NCI-H526 treated with DMSO at 0.1 percent for 48 hours (cell line): ENCODE measurements at regions not wholly inside any gene's neighbourhood (a gene's known extent, or its start where the extent isn't known, plus 50 kb on each side); places are given as distances from the start of the nearest gene placed in this dataset.
A peak's percentile ranks its signal among the peaks of the same experiment; 100 is the strongest.

Experiments used
- DNase-seq: peaks from one replicate; lab custom pipeline; 2025; lab: John Stamatoyannopoulos, UW

DNA sequence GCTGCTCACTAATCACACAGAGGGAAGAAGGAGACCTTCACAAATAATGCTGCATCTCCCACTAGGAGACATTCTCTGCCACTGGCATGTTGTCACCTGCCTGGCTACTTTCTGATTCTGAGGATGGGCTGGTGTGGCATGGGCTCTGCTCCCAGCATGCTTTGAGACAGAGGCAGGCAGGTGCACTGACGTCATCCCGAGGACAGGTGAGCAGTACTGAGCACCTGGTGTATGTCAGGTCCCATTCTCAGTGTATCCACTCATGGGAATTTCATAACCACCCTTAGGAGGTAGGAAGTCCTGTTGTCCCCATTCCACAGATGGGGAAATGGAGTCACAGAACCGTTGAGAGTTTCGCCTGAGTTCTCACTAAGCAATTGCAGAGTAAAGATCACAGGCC is 597.9 kb downstream of the VRK1 start:
- DNase-seq, result no peak

DNA sequence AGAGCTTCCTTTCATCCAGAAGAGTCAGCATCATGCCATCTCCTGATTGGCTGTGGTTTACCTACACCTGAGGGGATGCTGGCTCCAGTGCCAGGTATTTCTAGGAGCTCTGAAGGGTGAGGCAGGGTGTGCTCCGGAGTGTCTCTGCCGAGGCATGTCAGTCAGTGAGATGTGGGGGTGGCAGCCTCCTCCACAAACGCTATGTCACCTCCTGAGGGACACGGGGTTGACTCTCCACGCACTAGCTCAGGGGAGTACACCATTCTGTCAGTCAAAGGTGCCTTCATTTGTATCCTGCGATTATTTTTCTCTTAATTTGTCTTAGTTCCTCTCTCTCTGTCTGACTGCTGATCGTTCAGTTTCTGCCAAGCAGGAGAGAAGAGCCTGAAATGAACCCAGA is 604.5 kb downstream of the VRK1 start:
- DNase-seq, result no peak

DNA sequence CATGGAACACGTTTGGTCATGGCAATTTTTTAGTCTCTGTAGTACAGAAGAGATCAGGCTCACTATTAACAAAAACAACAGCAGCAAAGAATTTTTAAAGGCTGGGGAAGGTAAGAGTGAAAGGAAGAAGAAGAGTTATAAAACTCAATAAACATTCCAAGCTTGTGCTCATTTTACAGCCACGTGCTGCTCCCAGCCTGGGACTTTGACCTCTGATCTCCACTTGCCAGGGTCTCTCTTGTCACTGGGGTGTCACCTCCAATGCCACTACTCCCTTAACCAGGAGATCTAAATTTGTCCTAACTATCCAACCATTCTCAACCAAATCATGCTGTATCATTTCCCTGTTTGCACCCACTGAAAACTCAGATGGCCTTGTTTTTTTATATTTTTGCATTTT is 605.1 kb downstream of the VRK1 start:
- DNase-seq, result no peak

DNA sequence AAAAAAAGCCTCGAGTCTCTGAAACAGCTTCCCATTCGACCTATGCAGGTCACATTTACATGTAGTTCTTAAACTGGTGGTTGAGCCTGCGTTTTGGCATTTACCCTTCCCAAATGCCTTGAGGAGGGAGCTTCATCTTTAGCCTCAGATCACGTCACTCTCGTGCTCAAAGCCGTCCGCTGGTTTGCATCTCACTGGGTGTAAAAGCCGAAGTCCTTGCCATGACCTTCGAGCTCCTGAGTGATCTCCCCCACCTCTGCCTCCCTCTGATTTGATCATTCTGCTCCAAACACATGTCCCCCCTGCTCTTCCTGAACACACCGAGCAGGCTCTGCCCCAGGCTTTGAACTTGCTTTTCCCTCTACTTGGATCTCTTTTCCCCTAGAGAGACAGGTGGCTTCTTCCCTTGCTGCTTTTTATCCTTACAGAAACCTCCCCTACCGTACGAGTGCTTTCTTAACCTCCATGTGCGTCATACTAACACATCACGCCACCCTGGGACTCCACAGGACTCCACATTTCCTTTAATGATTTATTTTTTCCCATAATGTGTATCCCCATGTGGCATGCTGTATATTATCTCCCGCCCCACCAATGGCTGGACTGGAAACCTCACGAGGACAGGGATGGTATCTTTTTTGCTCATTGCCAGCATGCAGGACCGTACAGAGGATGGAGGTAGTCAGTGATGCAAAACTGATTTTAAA is 610.7 kb downstream of the VRK1 start:
- no peak for DNase-seq

DNA sequence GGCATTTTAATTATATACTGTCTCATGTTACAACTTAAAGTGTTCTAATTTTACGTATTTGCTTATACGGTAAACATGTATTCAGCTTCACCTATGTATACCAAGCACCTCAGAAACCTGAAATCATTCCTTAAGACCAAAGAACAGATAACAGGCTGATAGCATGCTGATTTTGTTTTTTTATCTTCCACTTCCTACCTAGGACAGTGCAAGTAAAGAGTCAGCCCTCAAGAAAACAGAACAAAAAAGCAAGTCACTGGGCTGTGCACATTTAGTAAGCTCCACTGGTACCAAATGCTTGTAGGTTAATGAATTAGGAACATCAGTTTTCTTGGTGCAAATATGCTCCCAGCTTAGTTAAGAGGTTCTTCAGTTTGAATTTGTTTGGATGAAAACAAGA is 611.3 kb downstream of the VRK1 start:
- no peak for DNase-seq

DNA sequence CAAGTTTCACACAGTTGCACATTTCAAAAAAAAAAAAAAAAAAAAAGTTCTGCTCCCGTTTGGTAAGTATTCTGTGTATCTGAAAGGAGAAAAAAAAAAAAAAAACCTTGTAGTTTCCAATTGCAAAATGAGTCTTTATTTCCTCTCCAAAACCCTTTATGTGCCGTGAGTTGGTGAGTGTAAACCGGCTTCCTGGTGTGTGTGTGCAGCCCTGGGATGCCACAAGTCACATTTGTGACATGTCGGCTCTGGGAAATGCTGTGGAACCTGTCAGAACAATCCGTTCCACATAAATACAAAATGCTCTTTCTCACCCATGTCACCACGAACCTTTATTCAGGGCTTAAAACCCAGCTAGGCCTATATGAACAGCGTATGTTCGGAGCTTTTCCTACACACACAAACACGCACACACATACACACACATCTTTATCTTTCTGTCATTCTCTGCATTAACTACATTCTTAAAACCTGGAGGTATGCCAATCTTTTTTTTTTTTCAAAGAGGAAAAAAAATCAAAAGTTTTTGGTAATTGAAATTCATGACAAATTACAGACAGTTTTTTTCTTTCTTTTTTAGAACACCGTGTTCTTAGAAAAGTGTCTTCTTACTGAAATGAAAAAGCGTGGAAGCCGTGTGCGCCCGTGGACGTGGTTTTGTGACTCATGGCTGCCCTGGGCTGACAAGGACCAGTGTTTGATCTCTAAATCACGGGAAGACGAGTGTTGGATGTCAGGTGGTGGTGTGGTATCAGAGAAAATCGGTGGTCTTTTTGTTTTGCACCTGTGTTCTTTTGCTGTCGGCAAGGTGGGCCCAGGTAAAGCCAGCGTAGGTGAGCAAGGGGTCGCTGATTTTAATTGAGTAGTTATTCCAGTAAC is 612.0 kb downstream of the VRK1 start:
- peak; percentile 7 for DNase-seq

DNA sequence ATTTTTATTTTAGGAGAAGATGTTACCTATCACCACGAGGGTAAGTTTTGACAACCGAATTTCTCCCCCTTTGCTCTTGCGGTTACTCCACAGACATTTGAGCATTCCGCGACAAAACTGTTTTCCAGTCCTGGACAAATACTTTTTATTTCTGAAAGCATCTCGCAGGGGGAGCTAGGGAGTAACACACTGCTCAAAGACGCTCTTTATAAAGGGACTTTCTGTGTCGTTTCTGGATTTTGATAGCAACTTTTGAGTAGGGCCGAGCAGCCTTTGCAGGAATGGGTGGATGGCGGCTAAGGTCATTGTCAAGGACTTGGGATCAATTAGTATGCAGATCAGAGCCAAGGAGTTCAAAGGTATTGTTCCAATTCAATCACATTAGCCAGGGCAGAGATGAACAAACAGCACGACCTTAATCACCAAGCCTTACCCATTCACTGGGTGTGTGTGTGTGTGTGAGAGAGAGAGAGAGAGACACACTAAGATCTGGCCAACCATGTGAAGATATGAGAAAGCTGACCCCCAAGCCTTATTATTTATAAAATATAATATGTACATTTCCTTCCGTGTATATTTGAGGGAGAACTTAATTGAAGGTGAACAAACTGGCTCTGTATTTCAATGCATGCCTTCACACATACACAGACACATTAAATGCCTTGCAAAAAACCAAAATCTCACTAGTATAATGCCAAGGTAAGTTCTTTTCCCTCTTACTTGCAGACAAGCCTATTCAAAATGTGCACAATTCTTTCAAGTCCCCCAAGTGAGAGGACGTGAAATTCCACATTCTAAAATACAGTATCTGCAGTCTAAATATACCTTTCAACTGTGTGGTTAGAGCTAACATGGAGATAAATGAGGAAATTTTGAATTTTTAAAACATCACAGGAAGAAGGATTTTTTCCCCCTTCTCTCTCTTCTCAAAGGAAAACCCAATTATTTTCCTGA is 613.8 kb downstream of the VRK1 start:
- peak; percentile 69 for DNase-seq

DNA sequence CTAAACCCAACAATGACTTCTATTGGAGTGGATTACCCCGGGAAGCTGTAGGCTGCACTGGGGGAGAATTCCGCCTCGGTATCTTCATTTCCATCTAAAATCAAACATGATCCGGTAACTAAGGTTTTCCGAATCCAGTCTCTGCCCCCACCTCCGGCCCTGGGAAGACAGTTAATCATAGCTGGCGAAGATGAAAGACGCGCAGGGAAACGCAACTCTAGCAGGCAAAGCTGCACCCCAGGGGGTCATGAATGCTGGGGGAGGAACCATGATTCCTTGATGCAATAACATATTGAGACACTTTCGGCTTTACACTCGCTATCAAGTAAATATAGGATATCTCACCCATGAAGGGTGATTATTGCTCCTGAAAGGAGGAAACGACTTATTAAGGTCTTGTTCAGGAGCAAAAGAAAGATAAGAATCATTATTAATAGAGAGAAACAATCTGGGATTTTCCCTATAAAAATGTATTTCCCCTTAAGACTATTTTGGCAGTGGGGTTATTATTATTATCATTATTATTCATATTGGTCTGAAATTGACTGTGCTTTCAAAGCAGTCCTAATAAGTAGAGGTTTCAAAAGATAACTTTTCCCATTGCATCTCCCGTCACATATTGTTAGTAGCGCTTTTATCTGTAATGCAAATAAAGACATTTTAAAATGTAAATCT is 614.9 kb downstream of the VRK1 start:
- peak; percentile 62 for DNase-seq

DNA sequence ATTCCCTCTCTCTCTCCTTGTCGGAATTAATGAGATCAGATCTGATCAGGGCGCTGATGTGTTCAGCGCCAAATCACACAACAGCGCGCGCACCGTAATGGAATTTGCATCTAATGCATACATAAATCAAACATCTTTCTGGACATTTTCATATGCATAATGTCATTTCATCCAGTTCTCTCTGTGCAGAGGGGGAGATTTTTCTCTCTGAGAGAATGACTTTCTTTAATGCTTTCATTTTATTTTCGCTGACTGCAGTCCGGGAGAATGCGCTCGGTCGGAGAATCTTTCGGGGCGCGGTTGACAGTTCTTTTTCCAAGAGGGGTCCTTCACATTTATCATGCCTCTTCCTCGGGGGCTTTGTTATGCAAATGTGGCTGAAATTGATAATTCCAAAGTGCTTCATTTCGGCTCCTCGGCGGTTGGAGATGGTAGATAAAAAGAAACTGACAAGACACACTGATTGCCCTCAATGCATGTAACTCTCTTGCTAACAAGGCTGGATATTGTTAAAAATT is 615.9 kb downstream of the VRK1 start:
- DNase-seq, result peak; percentile 96

DNA sequence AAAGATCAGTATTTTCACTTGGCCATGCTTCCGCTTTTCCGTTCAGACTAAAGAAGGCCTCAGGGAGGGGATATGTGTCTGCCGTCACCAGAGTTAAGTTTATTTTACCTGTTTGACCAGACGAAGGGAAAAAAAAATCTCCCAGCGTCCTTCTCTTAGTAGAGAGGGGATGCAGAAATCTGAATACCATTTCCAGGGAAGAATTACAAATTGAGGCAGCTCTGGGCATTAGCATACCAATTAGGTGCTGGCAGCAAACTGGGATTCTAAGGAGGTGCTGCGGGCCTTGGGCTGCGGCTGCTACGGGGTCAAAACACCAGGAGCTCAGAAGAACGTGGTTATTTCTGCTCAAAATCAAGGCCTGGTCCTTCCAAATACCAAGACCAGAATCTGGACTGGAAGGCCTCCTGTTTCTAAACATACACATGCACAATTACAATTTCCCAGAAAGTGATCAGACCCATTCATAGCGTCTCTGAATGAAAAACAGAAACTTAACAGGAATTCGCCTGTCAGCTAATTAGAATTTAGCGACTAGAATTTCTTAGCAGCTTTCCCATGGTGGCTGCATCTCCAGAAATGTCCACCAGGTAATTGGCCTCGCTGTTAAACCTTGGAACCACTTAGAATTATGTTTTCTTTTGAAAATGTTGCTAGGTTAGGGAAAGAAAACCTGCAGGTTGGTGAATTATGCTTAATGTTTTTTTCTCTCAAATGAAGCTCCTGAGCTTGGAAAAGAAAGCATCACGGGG is 617.0 kb downstream of the VRK1 start:
- peak; percentile 70 for DNase-seq

DNA sequence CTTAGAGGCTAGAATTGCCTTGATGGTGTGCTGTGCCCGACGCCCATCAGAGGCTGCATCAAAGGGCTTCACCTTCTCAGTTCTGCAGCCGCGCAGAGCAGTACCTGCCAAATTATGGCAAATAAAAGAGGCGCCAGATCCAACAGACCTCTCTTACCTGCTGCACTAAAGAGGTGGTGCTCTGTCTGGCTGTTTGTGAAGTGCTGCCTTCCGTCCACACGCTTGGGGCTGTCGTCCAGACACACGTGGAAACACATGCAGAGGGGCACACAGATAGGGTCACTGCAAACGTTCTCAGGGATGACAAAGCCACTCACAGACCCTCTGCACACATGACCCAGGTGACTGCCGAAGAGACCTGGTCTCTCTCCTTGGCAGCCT is 617.5 kb downstream of the VRK1 start:
- peak; percentile 70 for DNase-seq

DNA sequence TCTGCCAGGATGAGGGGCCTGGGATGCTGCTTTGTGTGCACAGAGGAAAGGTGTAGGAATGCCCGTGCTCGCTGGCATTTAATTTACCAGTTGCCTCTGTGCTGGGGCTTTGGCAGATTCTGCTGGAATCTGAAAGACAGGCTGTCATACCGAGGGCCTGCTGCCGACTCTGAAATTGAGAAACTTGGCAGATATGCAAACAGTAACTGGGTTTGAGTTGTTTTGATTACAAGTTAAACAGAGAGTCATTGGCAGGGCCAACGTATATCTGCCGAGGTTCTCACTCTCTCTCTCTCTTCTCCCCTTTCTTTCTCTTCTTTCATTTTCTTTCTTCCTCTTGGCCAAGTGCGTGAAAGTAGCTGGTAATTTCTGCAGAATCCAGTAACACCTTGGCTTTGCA is 618.7 kb downstream of the VRK1 start:
- DNase-seq, result peak; percentile 63

DNA sequence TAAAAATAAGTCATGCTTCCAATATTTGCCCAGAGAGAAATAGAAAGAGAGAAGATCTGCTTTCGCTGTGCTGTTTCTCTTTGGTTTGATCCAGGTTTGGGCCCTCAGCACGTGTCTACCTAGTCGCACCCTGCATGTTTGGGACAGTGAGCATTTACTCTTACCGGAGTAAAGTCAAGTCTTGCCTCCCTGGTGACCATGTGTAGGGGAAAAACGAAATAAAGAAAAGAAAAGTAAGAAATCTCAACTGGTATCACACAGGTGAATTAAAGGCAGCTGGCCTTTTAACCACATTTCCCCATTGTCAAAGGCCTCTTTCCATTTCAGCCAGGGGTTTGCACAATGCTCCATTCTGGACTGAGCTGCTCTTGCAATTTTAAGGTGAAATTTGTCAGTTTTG is 619.4 kb downstream of the VRK1 start:
- no peak for DNase-seq

DNA sequence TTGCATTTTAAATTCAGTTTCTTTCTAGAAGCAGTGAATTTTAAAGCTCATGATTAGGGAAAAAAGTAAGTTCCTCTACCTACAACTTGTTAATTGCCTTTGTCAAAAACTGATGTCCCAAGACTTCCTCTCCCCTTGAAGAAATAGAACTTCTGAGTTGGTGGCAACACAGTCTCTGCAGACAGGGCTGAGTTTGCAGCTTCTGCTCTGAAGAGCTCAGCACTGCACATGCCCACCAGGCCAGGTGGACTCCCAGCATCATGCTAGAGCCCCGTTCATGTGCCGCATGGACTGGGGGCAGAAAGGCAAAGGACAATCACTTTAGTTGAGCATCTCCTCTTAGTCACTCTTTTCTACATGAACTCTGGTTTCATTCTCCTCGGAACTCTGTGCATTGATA is 620.1 kb downstream of the VRK1 start:
- no peak for DNase-seq

DNA sequence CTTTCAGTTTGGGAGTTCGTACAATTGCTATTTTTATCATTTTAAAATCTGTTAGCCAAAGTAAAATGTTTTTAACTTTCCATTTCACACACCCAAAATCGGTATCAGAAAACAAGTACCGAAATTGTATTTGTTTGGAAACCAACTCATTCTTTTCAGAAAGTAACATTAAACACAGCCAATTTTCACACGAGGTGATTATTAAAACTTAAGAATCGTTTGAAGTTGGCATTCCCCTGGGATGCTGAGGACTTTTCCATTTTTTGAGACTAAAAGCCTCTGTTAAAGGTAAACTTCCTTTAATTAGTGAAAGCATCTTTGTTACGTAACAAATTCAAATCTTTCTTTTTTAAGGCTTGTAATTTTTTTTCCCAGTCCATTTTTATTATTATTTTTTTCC is 623.0 kb downstream of the VRK1 start:
- DNase-seq, result no peak

DNA sequence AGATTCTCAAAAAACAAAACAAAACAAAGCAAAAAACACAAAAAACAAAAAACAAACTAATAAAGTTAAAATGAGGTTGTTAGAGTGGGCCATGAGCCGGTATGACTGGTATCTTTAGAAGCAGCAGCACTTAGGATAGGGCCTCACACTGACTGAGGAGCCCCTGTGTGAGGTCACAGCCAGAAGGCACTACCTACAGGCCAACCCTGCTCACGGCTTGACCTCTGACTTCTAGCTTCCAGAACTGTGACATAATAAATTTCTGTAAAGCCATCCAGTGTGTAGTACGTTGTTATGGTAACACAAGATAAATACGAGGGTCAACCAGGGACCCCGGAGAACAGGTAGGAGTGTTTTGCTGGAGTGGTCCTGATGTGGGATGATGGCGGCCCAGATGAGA is 629.6 kb downstream of the VRK1 start:
- no peak for DNase-seq

DNA sequence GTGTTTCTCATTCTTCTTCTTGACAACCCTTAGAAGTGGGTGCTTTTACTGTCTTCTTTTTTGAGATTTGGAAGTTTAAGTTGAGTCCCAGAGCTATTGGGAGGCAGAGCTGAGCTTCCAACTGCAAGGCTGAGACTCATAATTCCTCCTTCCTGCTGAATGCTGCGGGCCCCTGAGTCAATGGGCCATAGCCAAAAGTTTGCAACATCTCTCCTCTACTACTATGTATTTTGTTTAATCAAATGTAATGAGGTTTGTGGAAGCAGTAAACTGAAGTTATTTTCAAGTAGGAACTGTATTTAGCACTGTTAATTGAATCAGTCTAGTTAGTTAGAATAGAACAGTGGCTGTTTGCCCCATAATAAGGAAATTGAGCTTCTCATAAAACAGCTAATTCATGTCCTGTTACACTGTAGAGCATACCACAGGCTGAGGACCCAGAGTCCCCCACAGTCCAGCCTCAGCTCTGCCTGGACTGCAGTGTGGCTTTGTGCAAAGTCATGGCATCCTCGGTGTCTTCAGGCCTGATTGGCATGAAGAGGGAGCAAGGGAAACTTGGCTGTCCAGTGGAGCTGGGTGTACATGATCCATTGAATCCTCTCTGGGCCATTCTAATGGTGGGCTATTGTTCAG is 631.7 kb downstream of the VRK1 start:
- DNase-seq, result no peak

DNA sequence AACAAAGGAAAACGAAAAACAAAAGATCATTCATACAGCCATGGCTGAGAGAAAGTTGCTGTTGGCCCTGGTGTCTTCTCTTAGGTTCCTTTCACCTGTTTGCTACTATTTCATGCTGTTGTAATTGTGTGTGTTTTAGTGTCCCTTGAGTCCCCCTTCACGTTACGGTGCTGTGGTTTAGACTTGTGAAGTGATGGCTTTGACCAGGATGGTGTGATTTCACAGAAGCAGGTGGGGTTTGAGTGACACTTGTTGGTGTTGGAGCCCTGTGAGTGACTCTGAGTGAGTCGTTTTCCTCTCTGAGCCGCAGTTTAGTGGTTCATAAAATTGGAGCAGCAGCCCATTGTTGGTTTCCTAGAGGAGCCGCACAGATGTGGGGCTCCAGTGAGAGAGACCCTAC is 635.4 kb downstream of the VRK1 start:
- DNase-seq, result no peak

DNA sequence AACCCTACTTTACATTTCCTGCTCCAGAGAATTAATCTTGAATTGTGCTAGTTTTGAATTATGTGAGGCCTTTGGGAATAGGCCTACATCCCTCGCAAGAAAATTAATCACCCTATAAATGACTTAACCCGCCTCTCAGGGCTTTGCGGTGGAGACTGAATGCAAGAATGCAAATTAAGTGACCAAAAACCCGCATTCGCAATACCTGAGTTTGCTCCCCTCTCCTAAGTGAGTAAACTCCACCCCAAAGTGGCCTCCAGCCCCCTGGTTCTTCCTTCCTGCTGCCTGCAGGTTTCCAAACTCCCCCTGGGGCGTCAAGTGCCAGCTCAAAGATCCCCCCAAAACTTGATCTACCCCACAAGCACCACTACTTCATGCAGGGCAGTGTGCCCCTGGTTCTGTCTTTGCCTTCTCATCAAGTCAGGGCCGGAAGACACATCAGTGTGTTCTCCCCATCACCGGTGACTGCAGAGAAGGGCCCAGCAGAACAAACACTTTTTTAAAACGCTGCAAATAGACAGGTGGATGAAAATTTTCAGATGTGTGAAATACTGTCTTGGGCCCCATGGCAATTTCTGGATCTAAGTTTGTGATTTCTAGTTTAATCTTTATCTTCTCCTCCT is 644.7 kb downstream of the VRK1 start:
- peak; percentile 24 for DNase-seq

DNA sequence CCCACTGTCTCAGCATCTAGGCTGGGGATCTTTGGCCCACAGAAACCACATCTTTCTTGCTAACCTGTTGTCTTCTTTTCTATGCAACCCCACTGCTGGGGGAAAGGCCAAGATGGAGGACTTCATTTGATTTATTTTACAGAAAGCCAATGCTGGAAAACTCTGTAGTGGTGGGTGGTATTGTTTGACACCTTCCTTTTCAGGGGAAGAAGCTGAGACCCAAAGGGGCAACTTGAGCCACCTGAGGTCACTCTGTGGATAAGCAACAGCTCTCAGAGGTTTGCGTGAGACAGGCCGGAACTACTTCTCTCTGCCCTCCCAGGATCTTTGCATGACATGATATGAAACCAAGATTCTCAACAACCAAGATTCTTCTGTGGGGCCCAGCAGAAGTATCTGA is 645.2 kb downstream of the VRK1 start:
- DNase-seq, result no peak
